SKM-1 treated with dmso at 0.1 percent for 144 hours (cell line): ENCODE measurements at regions not wholly inside any gene's neighbourhood (a gene's known extent, or its start where the extent isn't known, plus 50 kb on each side); places are given as distances from the start of the nearest gene placed in this dataset.
"Not testable (repeated sequence)": the region's sequence is repeated elsewhere in the genome, so short reads cannot be mapped to it uniquely, and the experiment has no call there.

Experiments used
- DNase-seq: peaks from one replicate; lab custom pipeline; 2025; ENCODE audit not compliant: unreplicated experiment; lab: John Stamatoyannopoulos, UW

GRCh38 chr2:121148481-121148880, 136.5 kb downstream of the TFCP2L1 start:
- DNase-seq = no peak

- no peak for DNase-seq
Observed at GRCh38 chr2:121149384-121149783, 135.6 kb downstream of the TFCP2L1 start.

DNA sequence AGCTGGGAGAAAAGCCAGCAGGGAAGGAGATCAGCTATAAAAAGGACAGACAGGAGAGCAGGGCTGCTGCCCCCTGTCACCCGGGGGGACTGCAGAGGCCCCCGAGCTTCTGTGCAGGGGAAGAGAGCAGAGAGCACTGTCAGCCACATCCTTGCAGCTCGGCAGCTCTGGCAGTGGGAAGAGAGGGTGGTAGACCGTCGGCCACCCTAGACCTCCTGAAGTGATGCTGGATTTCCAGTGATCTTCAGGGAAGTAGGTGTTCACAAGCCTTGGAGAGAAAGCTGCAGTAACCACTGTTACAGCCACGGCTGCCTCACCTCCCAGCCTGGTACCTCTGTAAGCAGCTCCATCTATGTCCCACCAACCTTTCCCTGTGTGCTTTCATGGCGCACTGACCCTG, 134.9 kb downstream of the TFCP2L1 start:
- DNase-seq = no peak

- DNase-seq = no peak
Observed at GRCh38 chr2:121150713-121151112, 134.3 kb downstream of the TFCP2L1 start.

GRCh38 chr2:121151311-121152109, 133.5 kb downstream of the TFCP2L1 start:
- DNase-seq = no peak

- DNase-seq = no peak
Observed at GRCh38 chr2:121152861-121153260, 132.1 kb downstream of the TFCP2L1 start.

DNA sequence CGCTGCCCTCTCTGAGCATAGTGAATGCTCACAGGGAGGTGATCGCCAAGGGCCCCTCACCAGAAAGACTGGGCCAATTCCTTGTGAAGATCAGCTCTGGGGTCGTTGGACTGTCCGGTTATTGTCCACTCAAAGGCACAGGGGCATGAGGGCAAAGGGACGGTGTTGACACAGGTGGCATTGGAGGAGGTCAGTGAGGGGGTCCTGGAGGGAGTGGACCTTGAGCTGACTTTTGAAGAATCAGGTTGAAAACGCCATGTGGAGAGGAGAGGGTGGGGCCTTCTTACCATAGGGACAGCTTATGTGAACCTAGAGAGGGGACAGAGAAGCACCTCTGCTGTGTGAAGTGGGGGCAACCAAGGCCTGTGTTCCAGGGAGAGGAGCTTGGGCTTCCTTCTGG, 131.5 kb downstream of the TFCP2L1 start:
- no peak for DNase-seq

- no peak for DNase-seq
Observed at GRCh38 chr2:121155502-121156056, 129.4 kb downstream of the TFCP2L1 start.

DNA sequence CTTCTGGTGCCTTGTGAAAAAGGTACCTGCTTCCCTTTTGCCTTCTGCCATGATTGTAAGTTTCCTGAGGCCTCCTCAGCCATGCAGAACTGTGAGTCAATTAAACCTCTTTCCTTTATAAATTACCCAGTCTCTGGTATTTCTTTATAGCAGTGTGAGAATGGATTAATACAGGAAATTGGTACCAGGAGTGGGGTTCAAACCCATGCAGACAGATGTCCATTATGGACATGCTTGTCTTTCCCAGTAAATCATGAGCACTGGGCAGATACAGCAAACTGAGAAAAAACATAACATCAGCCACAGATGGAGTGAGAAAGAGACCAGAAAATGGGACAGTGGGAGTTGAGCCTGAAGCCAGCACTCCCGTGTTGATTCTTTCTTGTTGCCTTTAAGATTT, 127.5 kb downstream of the TFCP2L1 start:
- DNase-seq = not testable (repeated sequence)

DNA sequence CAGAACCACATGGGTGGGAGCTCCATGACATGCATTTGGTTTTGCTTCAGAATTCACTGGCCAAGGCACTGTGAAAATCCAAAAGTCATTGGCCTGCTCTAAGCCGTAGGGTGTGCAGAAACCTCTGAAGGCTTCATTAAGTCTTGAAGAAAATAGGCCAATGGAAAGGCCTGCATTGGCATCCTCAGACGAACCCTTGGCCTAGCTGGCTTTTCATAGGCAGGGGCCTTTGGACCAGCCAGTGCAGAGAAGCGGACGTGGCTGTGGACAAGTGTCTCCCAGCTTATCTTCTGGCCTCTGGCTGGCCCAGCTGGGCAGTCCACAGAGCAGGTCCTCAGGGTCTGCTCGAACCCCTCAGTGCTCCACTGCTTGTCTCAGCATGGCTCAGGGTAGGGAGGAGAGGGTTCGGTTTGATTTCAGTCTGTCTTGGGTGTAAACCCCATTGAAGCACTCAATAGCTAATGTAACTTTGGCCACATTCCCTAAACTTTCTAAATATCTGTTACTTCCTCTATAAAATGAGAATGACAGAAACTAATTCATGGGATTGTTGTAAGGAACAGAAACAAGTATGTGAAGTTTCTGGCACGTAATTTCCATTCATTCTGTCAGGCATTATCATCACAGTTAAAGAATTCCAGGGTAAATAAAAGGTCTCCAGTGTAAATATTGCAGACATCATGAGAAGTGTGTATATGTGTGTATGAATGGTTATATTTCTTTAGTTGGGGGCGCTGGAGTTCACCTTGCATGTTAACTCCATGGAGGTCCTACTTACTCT, 125.5 kb downstream of the TFCP2L1 start:
- DNase-seq = no peak

- DNase-seq = no peak
Observed at GRCh38 chr2:121160366-121160765, 124.6 kb downstream of the TFCP2L1 start.

- no peak for DNase-seq
Observed at GRCh38 chr2:121161272-121161671, 123.7 kb downstream of the TFCP2L1 start.

DNA sequence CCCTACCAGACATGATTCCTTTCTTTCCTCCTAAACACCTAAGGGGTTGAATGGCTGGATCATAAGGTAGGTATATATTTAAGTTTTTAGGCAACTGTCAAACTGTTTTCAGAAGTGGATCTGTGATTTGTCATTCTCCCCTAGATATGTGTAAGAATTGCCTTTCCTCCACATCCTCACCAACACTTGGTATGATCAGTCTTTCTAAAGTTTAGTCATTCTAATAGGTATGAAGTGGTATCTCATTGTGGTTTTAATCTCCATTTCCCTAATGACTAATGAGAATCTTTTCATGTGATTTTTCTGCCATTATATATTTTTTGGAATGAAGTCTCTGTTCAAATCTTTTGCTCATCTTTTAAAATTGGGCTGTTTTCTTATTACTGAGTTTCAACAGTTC, 122.1 kb downstream of the TFCP2L1 start:
- no peak for DNase-seq

DNA sequence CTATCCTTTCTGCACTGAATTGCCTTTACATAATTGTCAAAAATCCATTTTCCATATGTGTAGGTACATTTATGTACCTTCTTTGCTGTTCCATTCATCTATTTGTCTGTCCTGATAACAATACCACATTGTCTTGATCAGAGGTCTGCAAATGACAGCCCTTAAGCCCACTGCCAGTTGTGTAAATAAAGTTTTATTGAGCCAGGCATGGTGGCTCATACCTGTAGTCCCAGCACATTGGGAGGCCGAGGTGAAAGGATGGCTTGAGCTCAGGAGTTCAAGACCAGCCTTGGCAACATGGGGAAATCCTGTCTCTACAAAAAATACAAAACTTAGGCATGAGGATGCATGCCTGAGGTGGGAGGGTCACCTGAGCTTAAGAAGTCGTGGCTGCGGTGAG, 121.0 kb downstream of the TFCP2L1 start:
- no peak for DNase-seq

DNA sequence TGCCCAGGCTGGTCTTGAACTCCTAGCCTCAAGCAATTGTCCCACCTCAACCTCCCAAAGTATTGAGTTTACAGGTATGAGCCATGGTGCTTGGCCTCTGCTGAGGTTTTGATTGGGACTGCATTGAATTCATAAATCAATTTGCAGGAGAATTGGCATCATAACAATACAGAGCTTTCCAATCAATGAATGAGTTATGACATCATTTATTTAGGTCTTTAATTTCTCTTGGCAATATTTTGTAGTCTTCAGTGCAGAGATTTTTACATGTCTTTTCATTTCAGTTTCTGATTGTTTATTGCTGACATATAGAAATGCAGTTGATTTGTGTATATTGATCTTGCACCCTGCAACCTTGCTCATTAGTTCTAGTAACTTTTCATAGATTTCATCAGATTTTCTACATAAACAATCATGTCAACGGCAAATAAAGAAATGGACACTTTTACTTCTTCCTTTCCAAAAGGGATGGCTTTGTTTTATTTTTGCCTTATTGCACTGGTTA, 119.9 kb downstream of the TFCP2L1 start:
- DNase-seq = no peak
